Glomerular visceral epithelial cell (primary cell): ENCODE measurements at regions not wholly inside any gene's neighbourhood (a gene's known extent, or its start where the extent isn't known, plus 50 kb on each side); places are given as distances from the start of the nearest gene placed in this dataset.
"Not testable (repeated sequence)": the region's sequence is repeated elsewhere in the genome, so short reads cannot be mapped to it uniquely, and the experiment has no call there.

Source experiments
- DNase-seq: peaks from one replicate; pipeline ENCODE4 v3.0.0-alpha.2; 2016; ENCODE audit errors: extremely low spot score

- DNase-seq: no peak
Measured at GRCh38 chr17:71432378-71433315, 688.2 kb upstream of the SOX9 start.

- no peak for DNase-seq
Measured at GRCh38 chr17:71434716-71435115, 686.1 kb upstream of the SOX9 start.

DNA sequence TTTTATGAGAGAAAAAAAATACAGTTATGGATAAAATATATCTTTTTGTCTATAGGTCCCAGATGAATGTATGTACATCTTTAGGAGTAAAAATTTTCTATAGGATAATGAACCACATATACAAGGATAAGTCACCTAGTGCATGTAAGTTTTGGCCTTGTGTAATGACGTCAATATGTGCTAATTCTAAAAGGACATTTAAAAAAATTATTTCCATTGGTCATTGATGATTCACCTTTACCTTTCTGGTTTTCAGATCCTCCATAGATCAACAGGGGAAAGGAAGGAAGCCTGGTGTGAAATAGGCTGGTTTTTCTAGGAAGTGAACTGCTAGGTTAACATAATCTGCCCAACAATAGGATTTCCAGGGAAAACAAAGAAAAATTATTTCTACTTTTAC is 684.3 kb upstream of the SOX9 start:
- no peak for DNase-seq

- no peak for DNase-seq
Measured at GRCh38 chr17:71437166-71437565, 683.7 kb upstream of the SOX9 start.

DNA sequence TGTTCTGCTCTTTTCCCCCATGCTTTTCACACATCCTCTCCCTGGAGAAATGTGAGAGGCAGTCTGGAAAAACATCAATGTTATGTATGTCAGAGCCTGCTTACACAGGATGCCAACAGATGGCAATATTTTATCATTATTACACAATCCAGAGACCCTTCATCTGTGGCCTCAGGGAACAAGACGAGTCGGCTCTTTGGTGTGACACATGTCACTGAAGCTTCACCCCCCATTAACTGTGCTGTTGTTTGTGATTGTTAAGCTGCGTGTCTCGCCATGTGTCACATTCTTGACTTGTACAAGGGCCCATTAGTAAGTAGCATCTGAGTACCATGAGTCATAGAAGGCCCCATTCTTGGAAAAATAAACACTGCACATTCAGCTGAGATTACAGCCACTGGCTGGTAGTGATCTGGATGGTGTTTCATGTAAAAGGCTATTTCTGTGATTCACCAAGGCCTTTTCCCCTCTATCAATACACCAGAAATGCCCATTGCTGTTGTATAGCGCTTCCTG is 682.1 kb upstream of the SOX9 start:
- peak; percentile 74 for DNase-seq

- DNase-seq: no peak
Measured at GRCh38 chr17:71440513-71440912, 680.3 kb upstream of the SOX9 start.

GRCh38 chr17:71441098-71441497 is 679.7 kb upstream of the SOX9 start:
- DNase-seq: peak; percentile 83

GRCh38 chr17:71444078-71444477 is 676.7 kb upstream of the SOX9 start:
- DNase-seq: no peak

DNA sequence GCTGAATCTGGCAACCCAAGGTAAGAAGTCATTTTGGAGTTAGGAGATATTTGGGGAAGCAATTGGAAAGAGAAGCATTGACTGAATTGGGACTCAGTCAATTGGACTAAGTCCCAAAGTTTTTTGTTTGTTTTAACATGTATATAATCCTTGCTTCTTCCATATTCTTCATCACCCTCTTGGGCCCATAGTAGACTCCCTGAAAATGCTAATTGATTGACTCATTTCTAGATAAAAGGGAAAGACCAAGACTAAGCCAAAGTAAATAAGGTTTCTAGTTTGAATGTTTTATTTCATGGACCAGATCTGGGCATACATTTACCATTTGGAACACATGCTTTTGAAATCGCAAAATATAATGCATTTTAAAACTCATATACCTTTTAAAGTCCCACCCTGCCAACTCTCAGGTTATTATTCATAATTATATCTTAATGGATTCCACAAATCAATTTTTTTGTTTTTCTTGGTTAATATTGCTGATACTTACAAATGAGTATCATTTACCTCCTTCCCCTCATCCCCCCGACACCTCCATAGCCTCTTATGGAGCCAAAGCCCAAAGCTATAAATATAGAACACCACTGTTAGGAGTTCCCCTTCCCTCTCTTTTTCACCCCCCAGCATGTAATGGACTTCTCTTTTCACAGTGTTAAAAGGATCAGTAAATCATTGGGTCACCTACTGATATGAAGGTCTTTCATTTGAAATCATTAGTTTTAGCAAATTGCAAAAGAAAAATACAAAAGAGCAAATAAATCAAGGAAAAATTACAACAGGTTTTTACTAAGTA is 674.0 kb upstream of the SOX9 start:
- no peak for DNase-seq

- no peak for DNase-seq
Measured at GRCh38 chr17:71447644-71448043, 673.2 kb upstream of the SOX9 start.

GRCh38 chr17:71450657-71451056 is 670.2 kb upstream of the SOX9 start:
- not testable (repeated sequence) for DNase-seq

GRCh38 chr17:71453876-71454422 is 666.9 kb upstream of the SOX9 start:
- no peak for DNase-seq

DNA sequence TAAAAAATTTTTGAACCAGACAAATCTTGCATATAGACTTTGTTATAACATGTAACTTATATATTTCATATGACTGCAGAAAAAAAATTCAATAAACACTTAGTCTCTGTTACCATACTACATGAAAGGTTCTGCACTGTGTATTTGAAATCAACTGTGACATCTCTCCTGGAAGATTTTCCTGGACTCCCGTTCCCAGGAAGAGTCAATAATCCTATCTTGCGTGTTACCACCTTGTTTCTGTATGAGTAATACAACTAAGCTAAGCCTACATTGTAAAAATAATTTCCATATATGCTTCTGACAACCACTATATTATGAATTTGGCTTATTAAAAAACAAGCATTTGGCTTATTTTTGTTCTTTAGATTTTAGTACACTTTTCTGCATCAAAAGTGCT is 665.6 kb upstream of the SOX9 start:
- DNase-seq: no peak

DNA sequence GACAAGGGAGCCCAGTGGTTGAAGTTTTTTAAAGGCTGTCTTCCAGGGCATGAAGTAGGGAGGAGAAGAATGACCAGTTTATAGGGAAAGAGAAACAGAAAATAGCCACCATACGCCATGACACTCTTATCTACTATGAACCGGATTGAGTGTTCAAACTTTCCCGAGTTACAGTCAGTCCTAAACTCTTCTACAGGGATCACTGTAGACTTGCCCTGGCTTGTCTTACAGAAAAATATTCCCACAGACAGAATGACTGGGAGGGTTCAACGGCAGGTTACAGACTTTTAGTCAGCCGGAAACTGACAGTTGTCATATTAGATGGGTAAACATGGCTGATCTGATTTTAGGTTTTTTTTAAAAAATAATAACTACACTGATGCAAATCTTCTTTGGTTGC is 662.5 kb upstream of the SOX9 start:
- DNase-seq: no peak

GRCh38 chr17:71460943-71461342 is 659.9 kb upstream of the SOX9 start:
- DNase-seq: peak; percentile 28

- no peak for DNase-seq
Measured at GRCh38 chr17:71461498-71462169, 659.2 kb upstream of the SOX9 start.

- DNase-seq: no peak
Measured at GRCh38 chr17:71464241-71464640, 656.6 kb upstream of the SOX9 start.

GRCh38 chr17:71464751-71465150 is 656.1 kb upstream of the SOX9 start:
- DNase-seq: no peak

DNA sequence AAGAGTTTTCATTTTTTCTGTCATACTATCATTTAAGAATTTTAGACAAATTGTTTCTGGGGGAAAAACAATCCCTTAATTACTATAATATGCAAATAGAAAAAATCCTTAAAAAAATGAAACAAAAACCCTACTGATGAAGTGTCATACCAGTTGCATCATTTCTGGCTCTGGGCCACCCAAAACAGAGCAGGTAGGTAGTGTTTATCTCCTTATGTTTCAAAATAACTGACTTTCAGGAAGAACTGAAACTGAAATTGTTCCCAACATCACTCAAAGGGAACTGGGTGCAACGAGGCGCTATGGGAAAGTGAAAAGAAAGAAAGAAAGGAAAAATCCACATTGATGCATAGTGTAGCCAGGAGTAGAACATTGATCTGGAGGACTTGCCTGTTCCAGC is 653.1 kb upstream of the SOX9 start:
- no peak for DNase-seq

DNA sequence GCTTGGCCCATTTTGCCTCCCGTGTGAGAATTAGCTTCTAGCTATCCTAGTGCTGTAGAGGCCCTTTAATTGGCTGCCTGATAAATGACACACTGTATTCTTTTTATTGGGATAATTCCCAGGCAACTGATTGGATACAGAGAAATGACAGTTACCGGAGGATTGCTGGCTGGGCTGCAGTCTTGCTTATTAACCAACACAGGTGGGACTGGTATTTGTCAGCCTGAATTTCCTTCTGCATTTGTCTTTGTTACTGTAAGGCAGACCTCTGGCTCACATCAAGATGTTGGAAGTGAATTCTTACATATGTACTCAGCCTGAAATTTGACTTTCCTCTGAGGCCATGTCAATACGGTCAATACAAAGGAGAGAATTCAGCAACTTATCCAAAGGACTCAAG is 650.8 kb upstream of the SOX9 start:
- DNase-seq: no peak

DNA sequence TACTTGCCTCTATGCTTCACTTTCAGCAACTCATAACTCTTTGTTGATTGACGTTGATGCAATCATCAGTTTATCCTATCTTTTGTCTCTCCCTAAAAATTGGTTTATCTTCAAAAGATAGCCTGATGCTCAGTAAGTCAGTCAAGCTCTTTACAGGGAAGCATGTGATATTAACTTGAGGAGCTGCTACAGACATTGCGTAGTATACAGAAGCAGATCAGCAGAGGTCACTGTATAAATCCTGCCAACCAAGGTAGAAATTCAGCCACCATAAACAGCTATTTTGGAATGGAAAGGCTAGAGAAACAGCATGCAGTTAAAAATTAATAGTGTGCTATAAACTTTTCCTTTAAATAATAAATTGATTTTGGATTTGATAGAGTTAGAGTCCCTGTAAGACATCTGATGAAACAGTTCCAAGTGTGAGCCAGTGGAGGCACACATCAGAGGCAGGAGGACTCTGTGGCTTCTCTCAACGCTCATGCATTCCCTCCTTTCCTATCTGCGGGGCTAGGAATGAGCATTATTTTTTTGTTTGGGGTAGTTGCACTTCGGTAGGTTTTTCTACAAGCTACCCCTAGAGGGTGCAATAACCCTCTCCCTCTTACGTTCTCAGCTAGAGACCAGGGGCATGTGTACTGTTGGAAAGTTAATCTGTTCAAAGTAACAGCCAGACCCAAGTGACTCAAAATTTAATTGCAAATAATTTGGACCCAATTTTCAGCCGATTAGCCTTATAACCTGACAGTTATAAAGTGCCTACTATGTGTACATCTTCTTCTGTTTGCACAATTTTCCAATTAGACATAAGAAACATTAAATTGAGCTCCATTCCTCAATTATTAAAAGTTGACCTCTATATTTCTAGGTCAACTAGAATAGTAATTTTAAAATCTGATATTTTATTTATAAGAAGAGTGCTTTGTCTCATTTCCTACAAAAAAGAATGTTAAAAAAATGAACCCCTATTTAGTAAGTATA is 647.7 kb upstream of the SOX9 start:
- DNase-seq: peak; percentile 51
